NCI-H1694 (cell line): ENCODE measurements at regions not wholly inside any gene's neighbourhood (a gene's known extent, or its start where the extent isn't known, plus 50 kb on each side); places are given as distances from the start of the nearest gene placed in this dataset.

Source experiments
- DNase-seq: peaks from one replicate; lab custom pipeline; 2025; lab: John Stamatoyannopoulos, UW

DNA sequence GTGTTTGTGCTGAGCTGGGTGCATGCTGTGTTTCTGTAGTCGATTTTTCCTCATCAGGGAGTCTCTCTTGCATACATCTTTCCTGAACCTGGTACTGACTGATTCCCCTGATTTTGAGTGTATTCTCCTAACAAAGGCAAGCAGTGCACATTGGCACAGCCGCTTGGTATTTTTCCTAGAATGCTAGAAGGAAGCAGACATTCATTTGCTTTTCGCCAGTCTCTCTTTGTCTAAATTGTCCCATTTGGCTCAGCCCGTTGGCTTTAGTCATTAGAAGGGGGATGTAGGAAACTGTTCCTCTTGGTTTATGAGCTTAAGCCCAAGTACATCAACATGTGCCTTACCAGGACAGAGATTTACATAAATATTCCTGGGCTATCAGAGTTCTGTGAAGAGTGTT is 266.1 kb upstream of the TMTC4 start:
- DNase-seq: no peak

DNA sequence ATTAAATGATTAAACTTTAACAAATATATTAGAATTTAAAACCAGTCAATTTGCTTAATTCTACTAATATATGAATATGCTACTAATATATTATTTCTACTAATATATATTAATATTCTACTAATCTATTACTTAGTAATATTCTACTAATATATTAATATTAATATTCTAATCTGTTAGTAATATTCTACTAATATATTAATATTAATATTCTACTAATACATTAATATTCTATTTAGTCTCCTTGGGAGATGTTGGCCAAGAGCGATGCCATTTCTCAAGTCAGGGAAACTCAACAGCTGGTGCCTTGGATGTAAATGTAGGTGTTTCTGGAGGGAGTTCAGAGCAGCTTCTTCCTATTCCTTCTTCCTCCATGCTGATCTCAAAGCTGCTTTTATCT is 259.2 kb upstream of the TMTC4 start:
- DNase-seq: no peak

DNA sequence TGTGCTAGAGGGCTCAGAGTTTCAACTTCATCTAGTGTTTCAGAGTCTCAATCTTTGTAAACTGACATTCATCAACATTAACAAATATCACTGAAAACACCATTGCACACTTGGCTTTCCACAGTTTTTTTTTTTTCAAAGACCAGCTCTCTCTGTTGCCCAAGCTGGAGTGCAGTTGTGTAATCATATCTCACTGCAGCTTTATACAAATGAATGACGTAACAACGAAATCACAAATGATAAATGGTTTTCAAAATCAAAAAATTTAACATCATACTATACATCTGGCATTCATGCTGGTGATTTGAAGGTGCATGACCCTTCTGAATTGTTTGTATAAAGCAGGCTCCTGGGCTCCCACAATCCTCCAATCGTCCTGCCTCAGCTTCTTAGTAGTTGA is 248.0 kb upstream of the TMTC4 start:
- no peak for DNase-seq

DNA sequence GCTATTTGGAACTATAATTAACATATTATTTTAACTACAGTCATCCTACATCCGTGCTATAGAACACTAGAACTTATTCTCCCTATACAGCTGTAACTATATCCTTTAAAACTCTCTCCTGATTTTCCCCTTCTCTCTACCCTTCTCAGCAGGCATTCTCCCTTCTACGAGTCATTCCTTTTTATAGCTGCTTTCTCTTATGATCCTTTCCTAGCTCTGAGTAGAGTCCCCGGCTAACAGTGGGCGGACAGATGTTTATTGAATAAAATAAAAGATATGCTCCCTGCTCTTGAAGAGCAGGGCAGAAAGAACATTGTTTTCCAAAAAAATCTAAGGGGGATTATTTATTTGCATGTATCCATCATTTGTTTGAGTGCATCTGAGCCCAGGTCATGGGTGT is 246.5 kb upstream of the TMTC4 start:
- no peak for DNase-seq

DNA sequence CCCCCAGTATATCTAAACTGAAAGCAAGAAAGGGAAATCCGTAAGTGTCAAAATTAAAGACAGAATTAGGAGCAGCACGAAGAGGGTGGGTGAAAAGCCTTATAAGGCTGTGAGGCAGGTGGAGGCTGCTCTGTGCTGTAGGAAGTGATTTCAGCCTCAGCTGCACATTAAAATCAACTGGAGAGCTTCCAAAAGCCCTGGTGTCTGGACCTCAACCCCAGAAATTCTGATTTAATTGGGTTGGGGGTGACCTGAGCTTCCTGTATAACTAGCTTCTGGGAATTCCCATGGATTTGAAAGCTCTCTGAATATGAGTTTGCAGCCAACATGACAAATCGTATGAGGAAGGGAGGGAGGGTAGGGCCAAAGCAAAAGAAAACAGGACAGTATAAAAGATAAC is 242.4 kb upstream of the TMTC4 start:
- DNase-seq: no peak

DNA sequence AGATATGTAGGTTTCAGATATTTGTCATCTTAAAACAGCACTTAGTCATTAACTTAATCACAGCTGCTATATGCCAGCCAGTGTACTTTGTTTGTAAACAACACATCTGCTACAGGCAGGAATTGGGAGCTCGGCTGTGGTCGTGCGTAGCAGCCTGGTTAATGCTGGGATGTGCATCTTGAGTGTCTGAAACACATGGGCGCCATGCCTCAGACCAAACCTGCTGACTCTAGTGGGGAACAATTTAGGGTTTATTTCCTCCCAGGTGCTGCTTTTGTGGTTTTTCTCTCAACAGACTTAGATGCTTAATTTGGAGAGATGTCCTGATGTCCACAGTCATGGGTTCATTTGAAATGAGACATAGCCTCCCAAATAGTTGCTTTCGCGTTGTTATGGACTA is 238.5 kb upstream of the TMTC4 start:
- DNase-seq: no peak

DNA sequence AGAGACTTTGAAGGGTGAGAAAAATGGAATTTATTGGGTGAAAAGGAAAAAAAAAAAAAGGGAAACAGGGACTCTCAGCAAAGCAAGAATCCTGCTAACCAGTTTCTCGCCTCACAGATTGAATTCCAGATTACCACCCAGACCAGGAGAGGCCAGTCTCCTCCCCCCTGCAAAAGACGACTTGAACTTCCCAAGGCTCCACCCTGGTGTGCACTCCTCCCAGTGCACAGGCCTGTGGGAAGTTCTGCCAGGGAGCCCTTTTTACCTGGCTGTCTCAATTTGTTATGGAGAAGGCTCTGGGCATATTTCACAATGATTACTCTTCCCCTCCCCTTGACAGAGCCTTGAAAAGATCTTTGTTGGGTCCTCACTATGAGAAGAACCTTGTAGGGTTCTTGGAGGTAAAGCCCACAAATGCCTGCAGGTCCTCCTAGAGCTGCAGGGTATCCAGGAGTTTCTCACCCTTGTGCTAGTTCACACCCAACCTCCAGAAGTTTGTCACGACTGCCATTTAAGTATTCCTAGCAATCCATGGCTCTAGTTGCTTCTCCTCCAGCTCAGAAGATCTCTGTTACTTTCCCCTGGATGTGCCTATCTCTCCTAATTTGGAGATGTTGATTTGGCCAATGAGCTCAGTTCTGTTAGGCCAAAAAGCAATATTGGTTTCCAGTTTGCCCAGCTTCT is 229.8 kb upstream of the TMTC4 start:
- no peak for DNase-seq

DNA sequence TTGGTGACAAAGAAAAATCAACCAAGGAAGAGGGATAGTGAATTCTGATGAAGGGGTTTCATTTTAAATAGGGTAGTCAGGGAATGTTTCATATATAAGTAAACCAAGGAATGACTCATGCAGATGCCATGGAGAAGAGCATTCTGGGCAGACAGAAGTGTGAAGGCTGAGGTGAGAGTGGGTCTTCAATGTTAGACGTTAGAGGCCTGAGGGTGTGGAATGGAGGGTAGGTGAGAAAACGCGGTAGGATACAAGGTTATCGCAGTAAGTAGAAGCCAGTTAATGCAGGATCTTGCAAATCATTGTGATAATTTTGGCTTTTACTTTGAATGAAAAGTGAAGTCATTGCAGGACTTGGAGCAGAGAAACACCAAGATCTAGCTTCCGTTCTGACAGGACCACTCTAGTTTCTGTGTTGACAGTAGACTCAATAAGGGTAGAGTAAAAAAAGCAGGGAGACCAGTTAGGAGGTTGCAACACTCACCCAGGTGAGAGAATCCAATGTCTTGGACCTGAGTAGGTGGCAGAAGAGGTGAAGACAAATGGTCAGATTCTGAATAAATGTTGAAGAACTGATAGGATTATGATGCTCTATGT is 225.2 kb upstream of the TMTC4 start:
- DNase-seq: no peak

DNA sequence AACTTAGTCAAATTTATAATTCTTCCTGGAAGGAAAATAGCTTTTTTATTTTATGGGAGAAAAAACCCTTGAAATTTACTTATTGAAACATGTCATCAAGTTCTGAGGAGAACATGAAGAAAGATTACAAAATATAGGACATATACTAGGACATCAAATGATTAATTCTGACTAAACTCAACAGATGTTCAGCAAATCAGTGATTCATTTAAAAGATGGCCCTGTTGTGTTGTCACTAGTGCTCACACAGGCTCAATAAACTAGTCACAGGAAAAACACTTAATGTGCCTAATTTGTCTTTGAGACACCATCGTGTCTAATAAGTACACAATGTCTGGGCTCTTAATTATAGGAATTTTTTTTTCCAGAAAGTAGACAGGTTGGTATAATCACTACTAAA is 223.8 kb upstream of the TMTC4 start:
- DNase-seq: no peak

DNA sequence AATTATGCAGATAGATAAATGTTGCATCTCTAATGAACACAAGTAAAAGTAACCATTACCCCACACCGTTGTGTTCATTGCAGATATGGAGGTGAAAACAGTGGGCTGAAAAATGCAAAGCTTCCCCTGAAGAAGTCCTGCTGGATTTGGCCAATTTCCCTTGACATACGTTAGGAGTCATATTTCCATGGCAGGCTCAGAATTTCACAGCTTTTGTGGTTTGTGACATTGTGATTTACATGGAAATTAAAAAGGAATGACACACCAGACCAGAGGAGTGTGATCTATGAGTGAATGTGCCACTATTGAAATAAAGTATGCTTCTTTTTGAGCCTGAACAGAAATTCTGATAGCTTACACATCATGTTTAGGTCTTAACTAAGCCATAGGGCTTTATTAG is 221.1 kb upstream of the TMTC4 start:
- no peak for DNase-seq

DNA sequence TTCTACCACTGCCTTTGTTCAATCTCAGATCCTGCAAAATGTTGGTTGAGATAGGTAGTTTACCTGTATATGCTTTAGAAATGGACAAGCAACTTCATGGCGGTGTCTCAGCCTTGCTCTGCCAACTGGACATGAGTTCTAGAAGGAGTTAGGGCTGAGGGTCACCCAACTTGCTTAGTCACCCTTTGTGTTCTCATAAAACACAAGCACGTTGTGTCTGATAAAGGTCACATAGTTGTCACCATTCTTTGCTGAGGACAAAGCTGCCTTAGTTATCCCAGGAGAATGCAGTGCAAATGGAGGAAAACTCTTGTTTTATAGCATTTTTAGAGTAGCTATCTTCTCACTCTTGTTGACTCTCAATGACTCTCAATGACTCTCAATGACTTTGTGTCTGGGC is 218.4 kb upstream of the TMTC4 start:
- DNase-seq: no peak

DNA sequence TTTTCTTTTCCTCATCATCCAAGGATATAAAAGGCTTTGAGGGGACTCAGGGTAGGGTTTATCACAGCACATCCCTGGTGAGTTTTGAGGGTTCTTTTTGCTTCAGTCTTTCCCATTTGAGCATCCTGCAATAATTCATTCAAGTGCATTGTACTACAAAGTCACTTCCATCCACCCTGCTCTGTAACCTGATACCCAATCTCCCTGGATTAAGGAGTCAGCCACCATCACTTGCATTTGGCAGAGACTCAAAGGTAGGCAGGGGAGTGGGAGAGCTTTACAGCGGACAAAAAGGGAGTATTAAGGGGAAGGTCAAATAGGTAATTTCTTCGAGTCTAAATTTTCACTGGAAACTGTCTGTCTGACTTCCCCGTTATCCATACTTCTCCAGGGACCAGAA is 216.1 kb upstream of the TMTC4 start:
- no peak for DNase-seq

DNA sequence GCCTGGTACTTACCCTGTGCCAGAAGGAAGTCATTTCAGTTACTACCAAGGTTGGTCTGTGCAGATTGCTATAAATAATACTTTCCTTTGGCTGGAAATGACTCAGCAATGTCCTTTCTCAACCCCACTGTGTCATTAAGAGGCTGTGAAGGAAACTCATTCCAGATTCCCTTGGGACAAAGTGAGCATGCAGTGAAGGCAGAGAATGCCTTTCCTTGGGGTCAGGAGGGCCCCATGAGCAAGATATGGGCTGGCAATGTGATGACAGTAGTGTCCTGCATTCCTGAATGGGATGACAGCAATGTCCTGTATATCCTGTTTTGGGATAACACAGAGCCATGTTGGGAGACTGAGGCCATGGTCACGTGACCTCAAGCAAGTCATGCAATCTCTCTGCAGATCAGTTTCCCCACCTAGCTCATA is 213.1 kb upstream of the TMTC4 start:
- DNase-seq: no peak

DNA sequence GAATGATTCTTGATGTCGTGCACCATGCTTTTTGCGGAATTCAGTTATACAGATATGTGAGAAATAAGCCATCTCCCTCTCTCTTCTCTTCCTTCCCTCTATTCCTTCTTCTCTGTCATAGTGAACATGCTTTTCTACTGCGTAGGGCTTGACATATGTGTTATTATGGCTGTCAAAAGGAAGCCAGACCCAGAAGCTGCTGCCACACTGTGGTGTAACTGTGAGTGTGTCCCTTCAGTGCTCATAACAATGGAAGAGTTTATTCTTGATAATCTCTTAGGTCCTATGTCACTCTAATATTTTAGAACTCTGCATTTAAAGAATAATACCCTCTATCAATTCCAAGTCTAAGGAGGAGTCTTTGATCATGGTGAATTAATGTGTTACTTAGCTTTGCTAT is 208.9 kb upstream of the TMTC4 start:
- no peak for DNase-seq

DNA sequence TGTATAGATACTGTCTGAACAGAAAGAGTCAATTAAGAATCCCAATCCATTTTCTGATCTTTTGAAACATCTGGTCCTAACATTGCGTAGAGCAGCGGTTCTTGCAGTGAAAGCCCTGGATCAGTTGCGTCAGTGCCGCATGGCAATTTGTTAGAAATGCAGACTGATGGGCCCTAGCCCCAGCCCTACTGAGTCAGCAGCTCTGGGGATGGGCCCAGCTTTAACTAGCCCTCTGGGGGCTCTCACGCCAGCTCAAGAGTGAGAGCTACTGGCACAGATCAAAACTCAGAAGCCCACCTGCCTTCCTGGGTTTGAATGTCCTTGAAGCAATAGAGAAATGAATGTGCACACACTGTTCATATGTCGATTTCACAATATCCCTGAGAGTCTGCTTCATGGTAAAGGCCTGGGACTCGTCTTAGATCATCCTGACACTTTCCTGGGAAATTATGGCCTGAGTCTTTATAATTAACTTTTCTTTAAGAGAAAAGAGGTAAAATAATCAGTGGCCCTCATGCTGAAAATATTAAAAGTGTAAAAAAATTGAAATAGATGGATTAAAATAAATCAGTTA is 206.8 kb upstream of the TMTC4 start:
- DNase-seq: no peak

DNA sequence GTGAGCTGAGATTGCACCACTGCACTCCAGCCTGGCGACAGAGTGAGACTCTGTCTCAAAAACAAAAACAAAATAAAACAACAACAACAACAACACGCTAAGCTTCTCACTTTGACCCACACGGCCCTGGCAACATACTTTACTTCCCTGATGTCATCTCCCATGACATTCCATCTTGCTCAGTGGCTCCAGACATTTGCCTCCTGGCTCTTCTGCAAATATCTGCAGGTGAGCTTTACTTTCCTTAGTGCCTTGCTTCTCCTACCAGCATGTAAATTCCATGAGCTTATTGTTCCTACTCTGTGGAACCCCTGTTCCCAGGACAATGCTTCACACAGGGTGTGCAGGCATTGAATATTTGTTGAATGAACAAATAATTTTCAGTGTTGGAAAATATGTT is 205.6 kb upstream of the TMTC4 start:
- no peak for DNase-seq

DNA sequence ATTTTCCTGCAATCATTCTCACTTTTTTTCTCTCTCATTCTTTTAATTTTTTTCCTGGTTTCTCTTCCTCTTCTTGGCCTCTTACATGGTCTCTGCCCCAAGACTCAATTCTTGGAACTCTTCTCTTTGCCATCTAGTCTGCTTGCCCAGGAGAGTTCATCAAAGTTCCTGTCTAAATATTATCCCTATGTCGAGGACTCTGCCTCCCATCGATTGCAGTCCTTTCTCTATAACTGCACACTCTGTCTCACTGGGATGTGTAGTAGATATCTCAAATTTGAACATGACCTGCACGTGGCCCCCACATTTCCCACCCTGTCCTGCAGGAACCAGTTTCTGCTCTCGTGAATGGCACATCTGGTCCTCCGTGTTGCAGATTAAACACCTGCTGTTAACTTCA is 204.7 kb upstream of the TMTC4 start:
- no peak for DNase-seq

DNA sequence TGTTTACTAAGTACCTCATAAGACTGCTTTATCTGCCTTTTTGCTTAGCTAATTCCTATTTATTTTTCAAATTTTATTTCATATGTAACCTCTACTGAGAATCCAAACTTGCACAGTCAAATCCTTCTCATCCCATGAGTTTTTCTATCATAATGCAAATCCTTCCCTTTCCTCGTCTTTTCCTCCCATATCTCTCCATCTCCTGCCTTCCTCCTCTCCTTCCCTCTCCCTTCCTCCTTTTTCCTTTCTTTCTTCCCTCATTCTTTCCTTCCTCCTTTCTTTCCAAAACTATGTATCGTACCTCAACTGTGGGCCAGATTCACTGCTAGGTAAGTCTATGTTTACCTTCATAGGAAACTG is 201.4 kb upstream of the TMTC4 start:
- DNase-seq: no peak

DNA sequence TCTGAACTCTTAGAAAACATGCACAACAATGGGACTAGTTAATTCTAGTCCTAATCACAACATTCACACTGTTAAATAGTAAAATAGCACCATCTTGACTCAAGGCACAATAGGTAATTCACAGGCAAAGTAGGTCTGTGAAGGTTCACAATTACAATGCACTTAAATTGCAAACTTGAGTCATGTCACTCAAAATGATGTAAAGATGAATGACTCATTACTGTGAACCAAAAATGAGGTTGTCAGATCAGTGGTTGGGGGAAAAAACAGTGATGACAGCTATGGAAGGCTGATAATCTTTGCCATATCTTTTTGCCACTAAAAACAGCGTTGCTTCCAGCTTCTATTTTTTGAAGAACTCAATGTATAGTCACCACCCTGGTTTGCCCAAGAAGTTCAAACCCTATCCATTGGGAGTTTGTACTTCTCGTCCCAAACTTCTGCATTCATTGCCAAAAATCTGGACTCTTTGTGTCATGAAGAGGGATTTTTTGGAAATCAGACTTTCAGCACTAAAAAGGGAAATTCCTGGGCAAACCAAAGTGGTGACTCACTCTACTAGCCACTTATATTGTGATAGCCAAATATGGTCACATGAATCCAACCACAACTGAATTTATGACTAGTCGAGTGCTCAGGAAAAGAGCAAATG is 200.9 kb upstream of the TMTC4 start:
- no peak for DNase-seq

DNA sequence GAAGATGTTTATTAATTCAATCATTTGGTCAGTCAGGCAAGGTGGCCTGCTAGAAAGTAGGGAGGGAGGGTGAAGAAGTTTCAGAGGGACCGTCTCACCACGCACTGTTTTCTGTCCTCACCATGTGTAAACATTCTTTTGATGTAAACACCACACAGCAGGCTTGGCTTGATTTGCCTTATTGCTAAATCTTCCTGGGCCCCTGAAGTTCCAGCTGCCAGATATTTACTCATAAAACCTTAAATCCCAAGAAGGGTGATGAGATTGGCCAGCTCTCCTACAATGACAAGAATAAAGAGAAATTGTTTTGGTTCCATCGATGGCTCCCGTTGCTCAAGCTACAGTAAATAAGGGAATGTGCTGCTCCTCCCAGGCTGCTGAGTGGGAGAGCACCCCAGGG is 198.2 kb upstream of the TMTC4 start:
- no peak for DNase-seq

DNA sequence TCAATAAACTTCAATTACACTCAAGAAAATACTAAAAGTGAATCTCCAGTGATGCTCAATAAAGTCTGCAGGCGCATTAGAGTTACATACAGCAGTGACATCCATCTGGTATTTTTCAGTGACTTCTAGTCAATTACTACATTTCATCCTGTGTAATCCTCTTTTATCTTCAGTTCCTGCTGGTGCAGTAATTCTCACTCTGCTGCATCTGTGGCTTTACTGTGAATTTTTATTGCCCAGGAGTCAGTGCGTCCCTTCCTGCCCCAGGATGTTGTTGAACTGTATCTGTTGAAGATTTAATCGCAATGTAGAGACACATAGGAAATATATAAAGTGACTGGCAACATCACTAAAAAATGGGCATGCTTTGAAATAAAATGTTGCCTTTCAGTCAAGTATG is 196.3 kb upstream of the TMTC4 start:
- DNase-seq: no peak

DNA sequence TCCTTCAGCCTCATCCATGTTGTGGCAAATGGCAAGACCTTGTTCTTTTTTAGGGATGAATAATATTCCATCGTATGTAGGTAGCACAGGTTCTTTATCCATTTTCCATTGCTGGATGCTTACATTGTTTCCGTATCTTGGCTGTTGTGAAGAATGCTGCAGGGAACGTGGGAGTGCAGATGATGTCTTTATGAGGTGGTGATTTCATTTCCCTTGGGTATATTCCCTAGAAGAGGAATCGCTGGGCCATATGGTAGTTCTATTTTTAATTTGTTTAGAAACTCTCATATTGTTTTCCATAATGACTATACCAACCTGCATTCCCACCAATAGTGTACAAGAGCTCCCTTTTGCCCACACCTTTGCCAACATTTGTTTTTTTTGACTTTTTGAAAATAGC is 186.3 kb upstream of the TMTC4 start:
- no peak for DNase-seq

DNA sequence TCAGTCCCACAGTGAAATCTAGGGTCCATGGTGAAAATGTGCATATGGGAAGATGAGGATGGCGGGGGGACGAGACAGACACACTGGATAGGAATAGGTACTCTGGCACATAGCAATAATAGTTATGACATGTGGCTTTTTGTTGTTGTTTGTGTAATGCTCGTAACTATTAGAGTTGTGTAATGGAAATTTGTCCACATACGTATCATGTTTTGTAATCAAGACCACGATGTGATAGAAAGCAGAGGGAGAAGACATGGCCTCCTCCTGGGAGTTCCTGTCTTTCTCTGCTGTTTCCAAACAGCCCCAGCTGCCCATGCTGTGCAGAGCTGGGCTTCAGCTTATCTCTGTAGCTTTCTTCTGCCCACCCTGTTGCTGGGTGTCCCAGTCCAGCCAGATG is 185.3 kb upstream of the TMTC4 start:
- no peak for DNase-seq

DNA sequence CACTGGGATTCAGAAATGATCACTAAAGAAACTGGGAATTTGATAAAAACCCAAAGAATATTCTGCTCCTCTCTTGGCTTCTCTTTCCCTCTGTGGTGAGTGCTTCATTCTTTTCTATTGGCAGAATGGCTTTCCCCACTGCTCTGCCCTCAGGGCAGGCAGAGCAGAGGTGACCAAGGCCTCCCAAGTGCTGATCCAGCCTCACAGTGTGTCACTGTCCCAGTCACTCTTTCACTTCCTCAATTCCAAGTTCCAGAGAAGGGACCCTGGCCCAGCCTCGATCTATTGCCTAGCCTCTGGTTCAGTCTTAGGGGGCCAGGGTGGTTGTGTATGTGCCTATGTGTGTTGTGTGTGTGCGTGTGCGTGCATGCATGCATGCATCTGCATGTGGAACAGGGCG is 180.6 kb upstream of the TMTC4 start:
- no peak for DNase-seq
